GM12878 (cell line): ENCODE measurements at regions not wholly inside any gene's neighbourhood (a gene's known extent, or its start where the extent isn't known, plus 50 kb on each side); places are given as distances from the start of the nearest gene placed in this dataset.

Experiments
- ATAC-seq: fragments of 200-7000 bp; cut with Tn5 transposase; 3 replicates; pipeline ENCODE4 v1.9.1; 2020; ENCODE audit warnings: mild to moderate bottlenecking, moderate library complexity
- BruUV-seq: library from RNA; stranded (reverse); fragments of 400-500 nt; replicated peaks from 2 replicates; lab custom pipeline; 2021; lab: Mats Ljungman, UMichigan
- CTCF ChIA-PET: fragments of 300-600 bp; sonication (Branson Sonifier 250); formaldehyde crosslinking; extraction: SDS; loops from one replicate; lab custom pipeline; 2021; ENCODE audit warnings: inconsistent platforms; lab: Yijun Ruan, JAX
- POLR2A ChIA-PET: fragments of 350-600 bp; formaldehyde crosslinking; extraction: SDS; loops from one replicate; lab custom pipeline; 2021; ENCODE audit warnings: inconsistent platforms; lab: Charles Lee
- RAD21 ChIA-PET: fragments of 300-600 bp; sonication (Branson Sonifier 250); formaldehyde crosslinking; loops from one replicate; lab custom pipeline; 2023; ENCODE audit warnings: antibody characterized with exemption; ENCODE audit not compliant: unreplicated experiment; lab: Charles Lee
- SMC1A ChIA-PET: fragments of 300-600 bp; sonication (Branson Sonifier 250); formaldehyde crosslinking; loops from one replicate; lab custom pipeline; 2023; ENCODE audit not compliant: unreplicated experiment, uncharacterized antibody; lab: Charles Lee
- DNase-seq: peaks from one replicate; pipeline ENCODE4 v3.0.0-alpha.2; 2011; ENCODE audit warnings: low read depth, low spot score
- FAIRE-seq: peaks from 3 replicates; lab custom pipeline; 2011; peaks lifted over from hg19 to GRCh38; lab: Jason Lieb, UNC
- H2AFZ ChIP-seq: 2 replicates; pipeline ENCODE4 v1.6.0; 2011; ENCODE audit warnings: low read depth, low read length, control low read depth; ENCODE audit not compliant: control insufficient read depth
- H3K27ac ChIP-seq: 2 replicates; pipeline ENCODE4 v1.5.1; 2011; ENCODE audit warnings: control low read depth; ENCODE audit not compliant: control insufficient read depth, insufficient read depth
- H3K27me3 ChIP-seq, 2 experiments: replicated peaks in 1 of 2; 2 replicates each; pipeline versions ENCODE4 v1.6.0 to v1.6.1; 2011; ENCODE audit warnings: low read length in 1 of 2; ENCODE audit not compliant: control insufficient read depth in 2 of 2, insufficient read depth in 2 of 2
- H3K36me3 ChIP-seq, 2 experiments: 2 replicates each; pipeline ENCODE4 v1.5.1; 2011; ENCODE audit warnings: low read length in 1 of 2; ENCODE audit not compliant: control insufficient read depth in 2 of 2, insufficient read depth in 2 of 2
- H3K4me1 ChIP-seq: 2 replicates; pipeline ENCODE4 v1.6.1; 2011; ENCODE audit warnings: mild to moderate bottlenecking, low read length, moderate library complexity, mixed read lengths; ENCODE audit not compliant: control insufficient read depth, insufficient read depth
- H3K4me2 ChIP-seq: 2 replicates; pipeline ENCODE4 v1.6.0; 2011; ENCODE audit warnings: control low read depth; ENCODE audit not compliant: control insufficient read depth, insufficient read depth
- H3K4me3 ChIP-seq: fragments of 200-600 bp; sonication (generic); 2 replicates; pipeline ENCODE4 v1.5.1; 2016
- H3K79me2 ChIP-seq: 2 replicates; pipeline ENCODE4 v1.6.0; 2011; ENCODE audit warnings: low read length; ENCODE audit not compliant: control insufficient read depth, insufficient read depth
- H3K9ac ChIP-seq: 2 replicates; pipeline ENCODE4 v1.8.0; 2011; ENCODE audit warnings: low read length, control low read depth, mixed read lengths; ENCODE audit not compliant: control insufficient read depth, insufficient read depth
- H3K9me3 ChIP-seq: replicated peaks from 3 replicates; pipeline ENCODE4 v1.5.1; 2011; ENCODE audit warnings: mild to moderate bottlenecking, low read length; ENCODE audit not compliant: control insufficient read depth, insufficient read depth
- H4K20me1 ChIP-seq: 2 replicates; pipeline ENCODE4 v1.6.0; 2011; ENCODE audit not compliant: control insufficient read depth, insufficient read depth
- BCL11A ChIP-seq: IDR thresholded peaks from 2 replicates; pipeline ENCODE4 v1.6.1; 2011; ENCODE audit warnings: low read depth, low read length
- NRF1 ChIP-seq: conservative IDR thresholded peaks from 2 replicates; pipeline ENCODE4 v1.6.1; 2011; ENCODE audit warnings: mild to moderate bottlenecking, low read depth, low read length, improper control_type of control experiment
- POLR2AphosphoS2 ChIP-seq: IDR thresholded peaks from 2 replicates; pipeline ENCODE4 v1.6.1; 2011; ENCODE audit warnings: low read depth, mild to moderate bottlenecking, low read length, improper control_type of control experiment, moderate library complexity
- RELA ChIP-seq: fragments of 450-650 bp; IDR thresholded peaks from 2 replicates; pipeline ENCODE4 v1.8.0; 2014; ENCODE audit warnings: borderline replicate concordance; ENCODE audit not compliant: partially characterized antibody
- WGBS: methylation state at CpG from one replicate; pipeline ENCODE4 v1.1.6; 2016; ENCODE audit warnings: low lambda C conversion rate; ENCODE audit not compliant: insufficient replicate concordance, insufficient coverage; ENCODE audit errors: missing lambda C conversion rate; 5-methylcytosine and 5-hydroxymethylcytosine counted together
- in situ Hi-C: fragments of 300-500 bp; cut with MboI; formaldehyde crosslinking; loops from 9 replicates; pipeline ENCODE4 v1.14.3; 2018; ENCODE audit warnings: mixed read lengths
- intact Hi-C: fragments of 100-400 bp; cut with micrococcal nuclease; formaldehyde crosslinking; loops from one replicate; pipeline ENCODE4 v1.14.2; 2022; ENCODE audit not compliant: unreplicated experiment
- TF ChIP-seq, protein P1 (sequence below): fragments of 450-650 bp; IDR thresholded peaks from 2 replicates; pipeline ENCODE4 v1.6.1; 2017; ENCODE audit warnings: mild to moderate bottlenecking, moderate library complexity
- TF ChIP-seq, protein P2 (sequence below): fragments of 150-350 bp; IDR thresholded peaks from 2 replicates; pipeline ENCODE4 v1.6.1; 2016; ENCODE audit warnings: low read depth, low read length

DNA sequence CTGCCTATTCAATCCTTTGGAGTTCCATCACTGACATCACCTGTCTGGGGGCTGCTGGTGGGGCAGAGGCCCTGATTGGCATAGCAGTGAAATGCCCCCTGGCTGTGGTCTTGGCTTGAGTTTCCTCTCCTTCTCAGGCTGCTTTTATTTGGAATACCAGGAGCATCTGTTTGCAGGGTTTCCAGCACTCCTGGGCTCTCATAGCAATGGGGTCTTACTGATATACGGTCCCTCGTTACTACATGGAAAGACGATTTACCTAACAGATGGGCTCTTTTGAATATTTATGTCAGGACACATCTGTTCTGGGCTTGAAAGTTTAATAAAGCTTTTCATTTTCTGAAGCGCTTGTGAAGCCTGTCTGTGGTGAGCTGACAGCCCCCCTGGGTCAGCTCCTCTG lies 230.3 kb downstream of the SLC4A3 start:
- Histone ChIP-seq H3K79me2 (no peaks in the 10 kb centered on the region), H3K27me3 (peaks cover 0 to 2% of the 10 kb centered on the region in 2 experiments; a peak in 2 of 4 replicates), H3K4me3 (no peak overlapping the region), H2AFZ (no peak overlapping the region), H3K4me1 (no peaks in the 10 kb centered on the region), H4K20me1 (no peaks in the 10 kb centered on the region), H3K4me2 (no peak overlapping the region), H3K36me3 (no peaks in the 10 kb centered on the region), H3K9ac (no peak overlapping the region), H3K27ac (no peak overlapping the region), H3K9me3 (no peaks in the 10 kb centered on the region)
- no TSS peak for BruUV-seq
- FAIRE-seq (no peak), ATAC-seq (no peak), DNase-seq (no peak)
- CTCF ChIA-PET, result no interaction called here
- RAD21 ChIA-PET, result no interaction called here
- SMC1A ChIA-PET, result interaction anchor here (1.9 kb wide), 1 partner anchor 10 kb away, joined by 4 read pairs; no protein-coding TSS in a partner anchor
- in situ Hi-C loops (no loop called here), intact Hi-C loops (no loop called here)
- POLR2A ChIA-PET, result no interaction called here
- WGBS, result 39% methylated on average over 4 of the region's 4 CpGs
- TF ChIP-seq BCL11A (no peak), POLR2AphosphoS2 (no peak), RELA (no peak), NRF1 (no peak)
- TF ChIP-seq, protein P1, sequence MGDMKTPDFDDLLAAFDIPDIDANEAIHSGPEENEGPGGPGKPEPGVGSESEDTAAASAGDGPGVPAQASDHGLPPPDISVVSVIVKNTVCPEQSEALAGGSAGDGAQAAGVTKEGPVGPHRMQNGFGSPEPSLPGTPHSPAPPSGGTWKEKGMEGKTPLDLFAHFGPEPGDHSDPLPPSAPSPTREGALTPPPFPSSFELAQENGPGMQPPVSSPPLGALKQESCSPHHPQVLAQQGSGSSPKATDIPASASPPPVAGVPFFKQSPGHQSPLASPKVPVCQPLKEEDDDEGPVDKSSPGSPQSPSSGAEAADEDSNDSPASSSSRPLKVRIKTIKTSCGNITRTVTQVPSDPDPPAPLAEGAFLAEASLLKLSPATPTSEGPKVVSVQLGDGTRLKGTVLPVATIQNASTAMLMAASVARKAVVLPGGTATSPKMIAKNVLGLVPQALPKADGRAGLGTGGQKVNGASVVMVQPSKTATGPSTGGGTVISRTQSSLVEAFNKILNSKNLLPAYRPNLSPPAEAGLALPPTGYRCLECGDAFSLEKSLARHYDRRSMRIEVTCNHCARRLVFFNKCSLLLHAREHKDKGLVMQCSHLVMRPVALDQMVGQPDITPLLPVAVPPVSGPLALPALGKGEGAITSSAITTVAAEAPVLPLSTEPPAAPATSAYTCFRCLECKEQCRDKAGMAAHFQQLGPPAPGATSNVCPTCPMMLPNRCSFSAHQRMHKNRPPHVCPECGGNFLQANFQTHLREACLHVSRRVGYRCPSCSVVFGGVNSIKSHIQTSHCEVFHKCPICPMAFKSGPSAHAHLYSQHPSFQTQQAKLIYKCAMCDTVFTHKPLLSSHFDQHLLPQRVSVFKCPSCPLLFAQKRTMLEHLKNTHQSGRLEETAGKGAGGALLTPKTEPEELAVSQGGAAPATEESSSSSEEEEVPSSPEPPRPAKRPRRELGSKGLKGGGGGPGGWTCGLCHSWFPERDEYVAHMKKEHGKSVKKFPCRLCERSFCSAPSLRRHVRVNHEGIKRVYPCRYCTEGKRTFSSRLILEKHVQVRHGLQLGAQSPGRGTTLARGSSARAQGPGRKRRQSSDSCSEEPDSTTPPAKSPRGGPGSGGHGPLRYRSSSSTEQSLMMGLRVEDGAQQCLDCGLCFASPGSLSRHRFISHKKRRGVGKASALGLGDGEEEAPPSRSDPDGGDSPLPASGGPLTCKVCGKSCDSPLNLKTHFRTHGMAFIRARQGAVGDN, result no peak
- TF ChIP-seq, protein P2, sequence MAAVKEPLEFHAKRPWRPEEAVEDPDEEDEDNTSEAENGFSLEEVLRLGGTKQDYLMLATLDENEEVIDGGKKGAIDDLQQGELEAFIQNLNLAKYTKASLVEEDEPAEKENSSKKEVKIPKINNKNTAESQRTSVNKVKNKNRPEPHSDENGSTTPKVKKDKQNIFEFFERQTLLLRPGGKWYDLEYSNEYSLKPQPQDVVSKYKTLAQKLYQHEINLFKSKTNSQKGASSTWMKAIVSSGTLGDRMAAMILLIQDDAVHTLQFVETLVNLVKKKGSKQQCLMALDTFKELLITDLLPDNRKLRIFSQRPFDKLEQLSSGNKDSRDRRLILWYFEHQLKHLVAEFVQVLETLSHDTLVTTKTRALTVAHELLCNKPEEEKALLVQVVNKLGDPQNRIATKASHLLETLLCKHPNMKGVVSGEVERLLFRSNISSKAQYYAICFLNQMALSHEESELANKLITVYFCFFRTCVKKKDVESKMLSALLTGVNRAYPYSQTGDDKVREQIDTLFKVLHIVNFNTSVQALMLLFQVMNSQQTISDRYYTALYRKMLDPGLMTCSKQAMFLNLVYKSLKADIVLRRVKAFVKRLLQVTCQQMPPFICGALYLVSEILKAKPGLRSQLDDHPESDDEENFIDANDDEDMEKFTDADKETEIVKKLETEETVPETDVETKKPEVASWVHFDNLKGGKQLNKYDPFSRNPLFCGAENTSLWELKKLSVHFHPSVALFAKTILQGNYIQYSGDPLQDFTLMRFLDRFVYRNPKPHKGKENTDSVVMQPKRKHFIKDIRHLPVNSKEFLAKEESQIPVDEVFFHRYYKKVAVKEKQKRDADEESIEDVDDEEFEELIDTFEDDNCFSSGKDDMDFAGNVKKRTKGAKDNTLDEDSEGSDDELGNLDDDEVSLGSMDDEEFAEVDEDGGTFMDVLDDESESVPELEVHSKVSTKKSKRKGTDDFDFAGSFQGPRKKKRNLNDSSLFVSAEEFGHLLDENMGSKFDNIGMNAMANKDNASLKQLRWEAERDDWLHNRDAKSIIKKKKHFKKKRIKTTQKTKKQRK, result no peak
